Stimulated activated CD4-positive, alpha-beta T cell treated with anti-CD3 and anti-CD28 coated beads, TNF-alpha, amount 100 ng/mL, for 4 hours (primary cell): ENCODE measurements at regions not wholly inside any gene's neighbourhood (a gene's known extent, or its start where the extent isn't known, plus 50 kb on each side); places are given as distances from the start of the nearest gene placed in this dataset.
"Not testable (repeated sequence)": the region's sequence is repeated elsewhere in the genome, so short reads cannot be mapped to it uniquely, and the experiment has no call there.

ENCODE experiments used
- DNase-seq, 3 experiments: peaks; one replicate each; pipeline ENCODE4 v3.0.0-alpha.2; 2020; ENCODE audit warnings: low read depth in 3 of 3

DNA sequence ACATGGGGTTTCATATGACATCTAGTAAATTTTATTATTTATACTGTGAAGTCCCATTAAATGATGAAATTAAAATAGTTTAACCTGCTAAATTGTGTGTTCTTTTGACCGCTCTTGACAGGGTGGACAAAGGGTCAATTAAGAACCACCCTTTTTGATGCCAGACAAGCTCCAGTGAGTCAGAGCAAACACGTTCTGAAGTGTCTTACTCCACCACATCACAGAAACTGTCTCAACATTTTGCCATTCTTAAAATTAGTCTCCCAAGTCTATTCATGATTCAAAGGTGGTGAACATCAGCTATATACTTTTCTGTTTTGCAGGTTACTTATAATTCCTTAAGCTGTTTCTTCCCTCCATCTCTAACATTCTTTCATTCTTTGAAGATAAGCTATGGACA is 142.1 kb downstream of the SPATA31A6 start:
- not testable (repeated sequence) for DNase-seq

DNA sequence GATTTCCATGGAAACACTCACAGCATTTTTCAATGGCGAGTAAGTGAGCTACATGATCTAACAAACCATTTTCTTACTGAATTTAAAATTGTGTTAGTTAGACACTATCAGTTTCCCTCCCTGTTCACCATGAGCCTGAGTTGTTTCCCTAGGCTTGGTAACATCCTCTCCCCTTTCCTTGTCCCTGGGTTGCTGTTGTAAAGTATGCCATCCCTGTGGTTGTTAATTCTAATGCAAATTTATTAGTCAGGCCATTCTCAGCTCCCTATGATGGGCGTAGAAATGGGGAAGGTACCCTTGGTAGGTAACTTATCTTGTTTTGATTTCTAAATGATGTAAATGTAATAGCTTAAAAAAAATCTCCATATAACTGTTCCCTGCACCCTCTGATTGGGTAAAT is 143.0 kb downstream of the SPATA31A6 start:
- not testable (repeated sequence) for DNase-seq

DNA sequence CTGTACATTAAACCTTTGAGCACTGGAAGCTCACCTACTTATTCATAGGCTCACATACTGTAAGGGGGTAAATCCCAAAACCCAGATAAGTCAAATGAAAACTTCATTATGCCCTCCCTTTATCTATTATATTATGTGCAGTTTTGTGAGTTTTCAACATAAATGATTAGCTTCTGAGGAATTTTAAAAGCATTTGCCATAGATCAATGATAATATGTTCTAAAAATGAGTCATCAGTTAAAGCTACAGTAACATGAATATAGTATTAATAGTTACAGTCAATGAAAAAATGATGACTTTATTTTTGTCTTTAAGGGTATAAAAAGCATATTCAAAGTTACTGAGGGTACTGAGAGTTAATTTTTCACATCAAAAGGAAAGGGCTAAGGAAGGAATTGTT is 151.9 kb downstream of the SPATA31A6 start:
- DNase-seq: not testable (repeated sequence)

DNA sequence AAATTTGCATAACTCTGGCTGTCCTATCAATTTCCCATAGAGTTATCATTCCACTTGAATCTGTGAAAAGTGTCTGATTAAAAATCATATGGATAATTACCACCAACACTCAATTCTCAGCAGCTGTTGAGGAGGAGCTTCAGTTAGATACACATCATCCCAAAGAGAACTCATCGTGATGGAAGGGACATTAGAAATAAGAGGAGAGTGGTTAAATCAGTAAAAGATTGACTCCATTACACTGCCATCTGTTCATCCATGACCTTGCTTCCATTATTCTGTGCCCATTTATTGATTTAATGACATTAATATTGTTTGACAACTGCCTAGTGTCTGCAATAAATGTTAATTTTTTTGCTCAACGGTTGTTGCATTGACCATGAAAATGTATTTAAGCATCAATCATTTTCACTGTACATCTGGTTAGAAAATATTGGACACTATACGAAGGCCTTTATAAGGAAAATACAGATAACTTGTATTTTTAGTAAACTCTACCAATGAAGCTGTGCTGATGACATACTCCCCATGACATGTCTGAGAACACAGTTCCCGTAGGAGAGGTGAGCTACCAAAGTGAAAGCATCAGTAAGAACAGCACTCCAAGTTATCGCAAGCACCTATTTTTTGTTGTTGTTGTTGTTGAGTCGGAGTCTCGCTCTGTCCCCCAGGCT is 152.7 kb downstream of the SPATA31A6 start:
- DNase-seq: not testable (repeated sequence)

DNA sequence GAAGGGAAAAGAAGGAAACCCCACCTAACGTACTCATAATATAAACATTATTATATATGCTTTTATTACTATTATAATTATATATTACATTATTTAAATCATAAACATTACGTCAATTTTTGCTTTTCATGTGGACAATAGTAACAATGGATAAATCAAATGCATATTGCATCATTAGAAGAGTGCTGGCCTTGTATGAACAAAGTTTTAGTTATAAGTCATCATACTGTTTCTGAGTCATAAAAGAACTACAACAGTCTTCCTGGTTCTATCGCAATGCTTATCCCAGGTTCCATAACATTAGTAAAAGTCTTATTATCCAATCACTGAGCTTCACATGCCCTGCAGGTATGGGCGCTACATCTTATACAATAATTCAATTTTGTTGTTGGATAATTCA is 154.8 kb downstream of the SPATA31A6 start:
- DNase-seq: not testable (repeated sequence)

DNA sequence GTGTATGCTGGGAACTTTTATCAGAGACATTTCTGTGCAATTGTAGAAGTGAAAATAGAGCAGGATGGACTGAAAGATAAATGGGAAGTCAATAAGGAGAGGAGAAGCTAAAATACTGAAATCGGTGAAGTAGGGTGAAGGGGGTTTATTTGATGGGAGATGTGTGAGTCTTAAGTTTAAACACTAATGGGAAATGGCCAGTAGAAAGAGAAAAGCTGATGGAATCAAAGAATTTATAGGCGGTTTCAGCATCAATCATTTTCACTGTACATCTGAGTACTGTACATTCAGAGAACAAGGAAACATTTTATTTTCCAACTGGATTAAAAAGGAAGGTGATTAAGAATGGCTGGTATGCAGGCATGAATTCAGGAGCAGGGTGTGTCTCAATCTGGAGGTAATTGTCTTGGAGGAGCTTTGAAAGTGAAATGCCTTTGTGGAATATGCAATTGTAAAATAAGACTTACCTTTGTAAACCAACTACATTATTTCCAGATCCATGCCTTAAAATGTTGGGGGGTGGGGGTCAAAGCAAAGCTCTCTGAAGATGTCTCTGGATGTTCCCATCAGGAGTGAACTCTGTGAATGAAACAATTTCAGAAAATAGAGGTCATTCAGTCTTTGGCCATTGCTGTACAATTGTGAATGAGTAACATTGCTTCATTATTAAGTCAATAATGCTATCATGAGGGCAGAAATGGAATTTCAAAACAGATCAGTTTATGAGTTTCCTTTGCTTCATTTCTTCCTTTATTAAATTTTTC is 156.4 kb downstream of the SPATA31A6 start:
- DNase-seq: not testable (repeated sequence)

DNA sequence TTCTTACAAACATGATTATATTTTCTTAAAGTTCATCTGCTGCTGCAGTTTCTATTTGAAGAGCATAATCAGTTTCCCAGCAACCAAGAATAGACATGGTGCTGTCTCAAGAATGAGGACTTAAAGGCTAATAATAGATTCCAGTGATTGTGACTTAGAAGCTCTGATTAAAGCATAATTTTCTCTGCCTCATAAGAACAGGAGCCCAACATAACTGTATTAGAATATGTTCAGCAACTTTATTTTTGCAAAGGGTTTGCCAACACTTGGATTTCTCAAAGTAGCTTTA is 156.9 kb downstream of the SPATA31A6 start:
- DNase-seq: not testable (repeated sequence)

DNA sequence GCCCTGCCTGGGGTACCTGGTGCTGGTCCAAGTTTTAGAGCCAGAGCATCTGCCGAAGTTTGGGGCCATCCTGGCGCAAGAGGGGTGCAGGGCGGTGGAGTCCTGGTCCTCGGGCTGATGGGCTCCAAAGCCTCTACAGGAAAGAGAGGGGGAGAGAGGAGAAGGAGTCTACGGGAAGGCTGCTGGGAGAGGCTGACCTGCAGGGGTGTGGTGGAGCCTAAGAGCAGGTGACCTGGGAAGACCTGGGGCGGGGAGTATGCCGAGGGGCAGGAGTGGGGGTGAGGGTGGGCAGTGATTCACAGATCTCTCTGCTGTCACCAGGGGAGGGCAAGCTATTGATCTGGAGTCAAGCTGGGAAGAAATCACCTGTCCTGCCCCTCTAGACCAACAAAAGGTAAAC is 158.4 kb downstream of the SPATA31A6 start:
- DNase-seq: not testable (repeated sequence)

DNA sequence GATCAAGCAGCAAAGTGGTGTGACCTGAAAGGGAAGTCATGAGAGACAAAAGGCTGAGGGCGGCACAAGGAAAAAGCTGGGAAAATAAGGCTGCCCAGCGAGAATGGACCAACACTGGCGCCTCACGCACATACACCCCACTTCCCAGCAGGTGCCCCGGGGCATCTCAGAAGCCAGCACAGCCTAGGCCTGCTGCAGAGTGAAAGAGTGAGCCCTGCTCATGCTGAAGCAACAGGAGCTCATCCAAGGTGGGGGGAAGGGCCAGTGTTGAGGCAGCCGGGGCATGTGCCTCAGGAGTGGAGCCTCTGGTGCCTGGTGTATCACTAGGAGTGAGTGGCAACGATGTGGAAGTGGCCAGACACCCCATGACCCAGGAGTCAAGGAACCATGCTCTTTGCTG is 158.8 kb downstream of the SPATA31A6 start:
- DNase-seq: not testable (repeated sequence)

DNA sequence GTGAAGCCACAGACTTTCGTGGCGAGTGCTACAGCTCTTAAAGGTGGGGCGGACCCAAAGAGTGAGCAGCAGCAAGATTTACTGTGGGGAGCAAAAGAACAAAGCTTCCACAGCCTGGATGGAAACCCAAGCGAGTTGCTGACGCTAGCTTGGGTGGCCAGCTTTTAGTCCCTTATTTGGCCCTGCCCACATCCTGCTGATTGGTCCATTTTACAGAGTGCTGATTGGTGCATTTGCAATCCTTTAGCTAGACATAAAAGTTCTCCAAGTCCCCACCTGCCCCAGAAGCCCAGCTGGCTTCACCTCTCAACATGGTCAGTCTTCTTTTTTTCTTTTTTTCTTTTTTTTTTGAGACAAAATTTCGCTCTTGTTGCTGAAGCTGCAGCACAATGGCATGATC is 161.0 kb downstream of the SPATA31A6 start:
- DNase-seq: not testable (repeated sequence)

DNA sequence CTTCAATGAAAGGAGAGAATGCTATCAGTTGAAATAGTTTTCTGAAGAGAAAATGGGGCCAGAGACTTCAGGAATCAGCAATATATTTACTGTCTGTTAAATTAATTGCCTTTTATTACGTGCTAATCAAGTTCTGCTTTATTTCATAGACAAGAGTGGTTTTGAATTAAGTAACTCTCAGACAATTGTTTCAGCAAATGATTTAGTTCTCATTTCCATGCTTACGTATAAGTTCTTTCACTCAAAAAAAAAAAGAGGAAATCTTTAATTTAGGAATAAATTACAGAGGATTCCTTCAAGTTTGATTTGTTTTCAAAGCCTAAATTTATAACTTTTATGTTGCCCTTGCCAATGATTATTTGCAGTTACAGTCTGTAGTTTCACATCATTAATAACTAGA is 163.5 kb downstream of the SPATA31A6 start:
- not testable (repeated sequence) for DNase-seq

DNA sequence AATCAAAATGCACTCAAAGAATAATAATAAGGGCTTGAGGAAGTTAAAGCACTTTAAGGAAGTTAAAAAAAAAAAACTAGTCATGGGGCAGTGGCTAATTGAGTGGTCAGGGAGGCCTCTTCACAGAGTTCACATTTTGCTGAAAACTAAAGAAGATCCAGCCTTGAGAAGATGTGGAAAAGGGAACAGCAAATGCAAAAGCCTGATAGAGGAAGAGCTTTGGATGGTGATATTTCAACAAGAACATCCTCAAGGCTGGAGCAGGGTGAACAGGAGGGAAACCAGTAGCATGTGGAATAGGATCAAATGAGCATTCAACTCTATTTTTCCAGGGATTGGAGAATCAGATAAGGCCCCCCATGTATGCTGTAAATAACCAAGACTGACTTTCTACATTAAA is 165.7 kb downstream of the SPATA31A6 start:
- not testable (repeated sequence) for DNase-seq

DNA sequence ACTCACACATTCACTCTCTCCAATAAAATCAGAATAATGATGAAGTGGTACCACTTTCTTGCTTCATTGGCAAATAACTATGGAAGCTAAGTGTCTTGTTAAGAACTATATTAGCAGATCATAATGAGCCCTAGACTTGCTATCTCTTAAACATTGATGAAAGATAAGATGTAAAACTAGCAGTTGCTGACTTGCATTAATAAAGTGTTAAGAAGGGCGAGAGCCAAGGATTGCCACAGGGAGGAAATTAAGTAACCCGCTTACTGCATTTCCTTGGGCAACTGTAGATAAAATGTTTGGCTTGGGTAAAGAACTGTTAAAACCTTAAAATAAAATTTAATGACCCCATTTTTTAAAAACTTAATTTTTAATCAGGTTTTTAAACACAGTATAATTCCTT is 167.0 kb downstream of the SPATA31A6 start:
- not testable (repeated sequence) for DNase-seq

DNA sequence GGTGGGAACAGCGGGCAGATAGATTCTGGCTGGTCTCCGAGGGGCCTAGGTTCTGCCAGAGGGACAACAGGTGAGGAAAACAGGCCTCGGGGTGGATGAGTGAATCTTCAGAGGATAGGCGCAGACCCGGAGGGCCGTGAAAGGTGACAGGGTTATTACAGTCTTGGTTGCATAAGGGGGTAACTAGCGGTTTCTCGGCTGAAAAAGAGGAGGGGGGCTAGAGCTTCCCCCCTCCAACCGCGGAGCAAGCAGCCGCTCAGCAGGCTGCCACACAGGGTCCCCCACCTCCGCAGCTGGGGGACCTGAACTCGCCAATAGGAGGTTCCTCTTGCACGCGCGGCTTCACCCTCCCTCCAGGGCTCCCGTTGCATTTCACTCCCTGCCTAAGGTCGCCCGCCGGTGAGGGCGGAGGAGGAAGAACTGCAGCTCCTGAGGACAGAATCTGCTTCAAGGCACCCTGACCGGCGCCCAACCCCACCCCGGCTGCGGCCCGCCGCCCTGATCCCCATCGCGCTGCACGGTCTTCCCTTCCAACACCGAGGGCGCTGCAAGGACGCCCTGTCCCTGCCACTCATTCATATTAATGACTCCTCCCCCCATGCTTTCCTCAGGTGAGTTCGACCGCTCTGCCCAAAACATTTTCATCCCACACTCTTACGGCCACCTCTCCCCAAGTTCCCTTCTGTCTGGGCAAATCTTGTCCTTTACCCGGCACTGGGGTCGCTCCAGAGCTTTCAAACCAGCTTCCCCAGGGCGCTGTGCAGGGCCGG is 174.3 kb downstream of the SPATA31A6 start:
- not testable (repeated sequence) for DNase-seq

DNA sequence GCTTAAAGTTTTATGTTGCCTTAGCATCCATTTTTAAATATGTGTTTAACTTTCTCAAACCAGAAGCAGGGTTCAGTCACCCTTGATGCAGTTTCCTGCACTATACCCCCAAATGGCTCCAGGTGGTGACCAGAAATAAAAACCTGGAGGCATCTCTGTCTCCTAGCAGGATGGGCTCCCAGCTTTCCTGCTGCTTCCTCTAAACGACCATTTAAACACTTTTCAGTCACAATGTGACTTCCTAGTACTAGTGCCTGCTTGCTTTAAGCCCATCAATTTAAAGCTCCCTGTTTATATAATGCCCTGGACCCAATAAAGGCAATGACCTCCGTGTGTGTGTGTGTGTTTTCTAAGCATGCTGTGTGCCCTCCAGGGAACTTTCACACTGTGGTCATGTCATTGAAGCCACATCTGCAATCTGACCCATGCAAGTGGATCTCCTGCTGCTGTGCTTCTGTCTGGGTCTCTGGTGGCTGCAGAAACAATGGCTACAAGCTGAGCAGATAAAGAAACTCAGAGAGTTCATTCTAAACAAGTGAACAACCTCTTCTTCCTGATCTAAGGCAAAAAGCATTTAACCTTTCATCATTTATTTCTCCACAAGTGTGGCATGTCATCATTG is 175.3 kb downstream of the SPATA31A6 start:
- DNase-seq: not testable (repeated sequence)

DNA sequence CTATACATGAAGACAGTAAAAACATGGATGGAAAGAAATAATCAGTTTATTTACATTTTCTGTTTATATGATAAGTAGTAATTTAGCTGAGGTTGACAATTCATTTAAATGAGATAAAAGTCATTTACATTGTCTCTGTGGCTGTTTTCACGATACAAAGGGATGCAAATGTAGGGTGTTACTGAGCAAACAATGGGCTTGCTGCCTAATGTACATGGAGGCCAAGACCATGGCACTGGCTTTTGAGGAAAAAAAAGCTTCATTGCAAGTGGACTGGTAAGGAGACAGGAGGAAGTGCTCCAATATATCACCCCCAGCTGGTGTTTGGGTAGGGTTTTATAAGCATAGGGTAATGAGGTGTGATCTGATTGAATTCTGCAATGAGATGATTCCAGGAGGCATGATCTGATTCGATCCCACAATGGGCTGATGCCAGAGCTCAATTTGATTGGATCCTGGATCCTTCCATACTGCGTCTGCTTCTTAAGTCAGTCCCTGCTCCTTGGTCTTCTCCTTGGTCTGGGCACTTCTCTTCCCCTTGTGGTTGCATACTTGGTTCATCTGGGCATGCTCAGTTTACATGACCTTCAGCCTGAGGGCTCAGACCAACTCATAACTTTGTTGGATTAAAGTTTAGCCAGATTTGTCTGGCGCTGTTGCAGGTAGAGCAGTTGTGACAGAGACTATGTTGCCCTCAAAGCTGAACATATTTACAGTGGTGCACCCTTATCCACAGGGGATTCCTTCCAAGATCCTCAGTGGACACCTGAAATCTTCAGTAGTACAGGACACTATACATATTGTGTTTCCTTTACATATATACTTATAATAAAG is 181.2 kb downstream of the SPATA31A6 start:
- DNase-seq: not testable (repeated sequence)

DNA sequence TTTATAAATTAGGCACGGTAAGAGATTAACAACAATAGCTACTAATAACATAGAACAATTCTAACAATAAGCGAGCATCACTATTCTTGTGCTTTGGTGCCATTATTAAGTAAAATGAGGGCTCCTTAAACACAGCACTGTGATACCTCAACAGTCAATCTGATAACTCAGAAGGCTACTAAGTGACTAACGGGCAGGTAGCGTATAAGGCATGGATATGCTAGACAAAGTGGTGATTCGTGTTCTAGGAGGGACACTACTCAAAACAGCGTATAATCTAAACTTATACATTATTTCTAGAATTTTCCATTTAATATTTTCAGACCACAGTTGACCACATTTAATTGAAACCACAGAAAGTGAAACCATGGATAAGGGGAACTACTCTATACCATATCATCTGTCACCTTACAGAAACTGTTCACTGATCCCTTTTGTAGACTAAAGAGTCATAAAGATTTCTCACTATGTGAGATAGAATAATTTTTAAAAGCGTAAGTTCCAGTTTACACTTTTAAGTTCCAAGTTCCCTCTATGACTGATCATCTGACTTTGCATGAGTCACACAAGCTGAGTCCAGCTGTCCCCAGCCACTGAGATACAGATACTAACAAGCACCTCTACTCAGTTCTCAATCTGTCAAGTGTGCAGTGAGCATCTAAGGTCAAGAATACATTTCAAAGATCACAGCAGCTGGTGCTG is 181.9 kb downstream of the SPATA31A6 start:
- DNase-seq: not testable (repeated sequence)

DNA sequence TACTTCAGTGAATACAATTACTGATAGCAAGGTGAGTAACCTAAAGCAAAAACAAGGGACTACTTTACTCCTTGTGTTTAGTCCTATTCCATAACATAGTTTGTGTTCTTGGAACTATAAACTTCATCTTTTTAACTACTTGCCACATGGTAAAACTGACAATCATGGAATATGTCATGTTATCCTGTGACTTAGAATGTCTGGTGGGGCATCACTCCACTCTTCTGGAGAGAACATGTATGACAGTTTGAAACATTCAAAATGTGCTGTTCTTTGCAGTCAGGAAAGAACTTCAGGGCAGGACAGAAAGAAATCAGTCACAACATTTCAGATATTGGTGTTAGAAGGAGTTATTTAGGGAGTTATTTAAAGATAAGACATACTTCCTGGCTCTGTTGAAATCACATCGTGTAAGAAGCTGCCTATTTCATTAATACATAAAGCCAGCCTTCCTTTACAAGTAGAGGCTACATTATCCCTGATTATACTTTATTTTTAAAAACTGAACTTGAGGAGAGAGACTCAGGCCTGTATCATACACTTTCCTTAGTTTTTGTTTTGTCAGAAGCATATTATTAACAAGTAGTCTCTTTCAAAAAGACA is 184.9 kb downstream of the SPATA31A6 start:
- not testable (repeated sequence) for DNase-seq

DNA sequence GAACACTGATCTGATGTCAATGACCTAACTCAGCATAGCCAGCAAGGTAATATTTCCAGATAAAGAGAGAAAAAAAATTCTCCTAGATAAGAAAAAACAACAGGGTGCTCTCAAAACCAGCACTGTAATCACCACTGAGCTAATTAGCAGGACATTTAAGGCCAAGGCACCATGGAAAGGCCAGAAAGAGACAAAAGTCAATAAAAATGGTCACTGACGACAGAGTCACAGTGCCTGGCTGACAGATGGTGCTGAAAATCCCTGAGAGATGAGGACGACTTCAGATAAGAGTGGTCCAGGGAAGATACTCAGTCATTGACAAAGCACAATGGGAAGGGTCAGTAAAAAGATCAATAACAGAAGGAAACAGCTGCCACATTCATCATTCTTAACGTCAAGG is 186.7 kb downstream of the SPATA31A6 start:
- not testable (repeated sequence) for DNase-seq

DNA sequence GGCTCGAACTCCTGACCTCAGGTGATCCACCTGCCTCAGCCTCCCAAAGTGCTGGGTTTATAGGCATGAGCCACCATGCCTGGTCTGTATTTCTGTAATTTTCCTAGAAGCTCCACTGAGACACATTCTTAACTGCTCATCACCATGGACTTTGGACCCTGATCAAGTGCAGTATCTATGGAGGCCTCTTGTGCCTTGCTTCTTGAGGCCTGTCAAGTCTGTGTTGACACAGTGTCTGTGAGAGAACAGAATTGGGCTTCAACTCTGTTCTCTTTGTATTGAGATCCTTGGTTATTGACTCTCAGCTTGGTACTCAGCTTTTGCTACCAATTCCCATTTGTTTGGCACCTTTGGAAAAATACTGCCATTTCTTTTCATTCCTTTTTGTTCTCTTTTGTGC is 188.0 kb downstream of the SPATA31A6 start:
- DNase-seq: not testable (repeated sequence)
